HCT116 (cell line): ENCODE measurements at regions not wholly inside any gene's neighbourhood (a gene's known extent, or its start where the extent isn't known, plus 50 kb on each side); places are given as distances from the start of the nearest gene placed in this dataset.

Experiments used
- ATAC-seq: fragments of 200-7000 bp; cut with Tn5 transposase; 2 replicates; pipeline ENCODE4 v1.9.1; 2020; ENCODE audit warnings: mild to moderate bottlenecking, moderate library complexity
- BruUV-seq: library from RNA; stranded (reverse); fragments of 400-500 nt; replicated peaks from 2 replicates; lab custom pipeline; 2021; lab: Mats Ljungman, UMichigan
- CTCF ChIA-PET: fragments of 300-600 bp; sonication (Branson Sonifier 250); formaldehyde crosslinking; loops from one replicate; lab custom pipeline; 2021; ENCODE audit warnings: antibody characterized with exemption; lab: Charles Lee
- POLR2A ChIA-PET: fragments of 300-600, 350-600 bp; sonication (Branson Sonifier 250); formaldehyde crosslinking; loops from one replicate; lab custom pipeline; 2021; ENCODE audit warnings: antibody characterized with exemption; lab: Charles Lee
- RAD21 ChIA-PET, 2 experiments: fragments of 300-600 bp; sonication (Branson Sonifier 250); formaldehyde crosslinking; loops; one replicate each; lab custom pipeline; 2023; ENCODE audit warnings: low total read pairs in 2 of 2; ENCODE audit not compliant: uncharacterized antibody in 2 of 2, unreplicated experiment in 2 of 2, low non-redundant PET in 1 of 2; lab: Charles Lee
- DNase-seq: peaks from one replicate; pipeline ENCODE4 v3.0.0-alpha.2; 2010; ENCODE audit warnings: low read depth, low spot score
- H2AFZ ChIP-seq: fragments of 200-600 bp; shearing (Covaris generic), sonication (generic); 2 replicates; pipeline ENCODE4 v1.6.1; 2017; ENCODE audit warnings: low read depth, mixed run types, mixed read lengths, antibody characterized with exemption, low read length; ENCODE audit not compliant: poor library complexity, severe bottlenecking
- H3K27ac ChIP-seq: 2 replicates; pipeline ENCODE4 v1.5.1; 2012; ENCODE audit warnings: low read depth, low read length
- H3K27me3 ChIP-seq: fragments of 200-600 bp; sonication (generic); 2 replicates; pipeline ENCODE4 v1.6.1; 2016; ENCODE audit warnings: mixed run types, low read length, mixed read lengths; ENCODE audit not compliant: insufficient read depth
- H3K36me3 ChIP-seq, 2 experiments: fragments of 200-500 bp in 1 of 2; fragments of 200-600 bp in 1 of 2; sonication (Bioruptor generic) in 1 of 2; sonication (generic) in 1 of 2; 2 replicates each; pipeline versions ENCODE4 v1.5.1 to v1.6.1; 2014 to 2016; ENCODE audit warnings: low read length in 2 of 2, inconsistent platforms in 1 of 2, mixed read lengths in 1 of 2, mixed run types in 1 of 2; ENCODE audit not compliant: insufficient read depth in 2 of 2, control insufficient read depth in 1 of 2
- H3K4me1 ChIP-seq, 2 experiments: fragments of 200-600 bp in 1 of 2; sonication (generic) in 1 of 2; 2 replicates each; pipeline versions ENCODE4 v1.5.1 to v1.6.1; 2012 to 2017; ENCODE audit warnings: low read length in 2 of 2, inconsistent platforms in 1 of 2, mild to moderate bottlenecking in 1 of 2, mixed read lengths in 1 of 2, mixed run types in 1 of 2, moderate library complexity in 1 of 2; ENCODE audit not compliant: insufficient read depth in 2 of 2, control insufficient read depth in 1 of 2
- H3K4me2 ChIP-seq: fragments of 200-600 bp; sonication (generic); 2 replicates; pipeline ENCODE4 v1.6.1; 2017; ENCODE audit warnings: mixed run types, low read length, mixed read lengths
- H3K4me3 ChIP-seq, 2 experiments: fragments of 200-600 bp in 1 of 2; sonication (generic) in 1 of 2; replicated peaks in 1 of 2; 2 replicates each; pipeline ENCODE4 v1.5.1; 2011 to 2016; ENCODE audit warnings: low read length in 2 of 2, control low read depth in 1 of 2, low read depth in 1 of 2, mild to moderate bottlenecking in 1 of 2, mixed read lengths in 1 of 2, mixed run types in 1 of 2
- H3K79me2 ChIP-seq: fragments of 200-600 bp; sonication (generic); 2 replicates; pipeline ENCODE4 v1.6.1; 2017; ENCODE audit warnings: mild to moderate bottlenecking, mixed run types, low read length, moderate library complexity, mixed read lengths; ENCODE audit not compliant: insufficient read depth
- H3K9ac ChIP-seq: fragments of 200-600 bp; sonication (generic); 2 replicates; pipeline ENCODE4 v1.6.1; 2016; ENCODE audit warnings: low read length, mixed read lengths
- H3K9me2 ChIP-seq: fragments of 200-600 bp; sonication (generic), shearing (Covaris generic); 2 replicates; pipeline ENCODE4 v1.6.1; 2017; ENCODE audit warnings: mixed run types, mild to moderate bottlenecking, moderate library complexity; ENCODE audit not compliant: insufficient read depth
- H3K9me3 ChIP-seq, 2 experiments: fragments of 200-500 bp in 1 of 2; fragments of 200-600 bp in 1 of 2; sonication (Bioruptor generic) in 1 of 2; sonication (generic) in 1 of 2; 2 replicates each; pipeline ENCODE4 v1.6.1; 2014 to 2017; ENCODE audit warnings: low read length in 2 of 2, mixed read lengths in 2 of 2, inconsistent platforms in 1 of 2, low read depth in 1 of 2, mild to moderate bottlenecking in 1 of 2, mixed run types in 1 of 2, moderate library complexity in 1 of 2; ENCODE audit not compliant: control insufficient read depth in 1 of 2, insufficient read depth in 1 of 2
- H4K20me1 ChIP-seq: fragments of 200-600 bp; sonication (generic), shearing (Covaris generic); 2 replicates; pipeline ENCODE4 v1.6.1; 2017; ENCODE audit warnings: mixed run types, mild to moderate bottlenecking, moderate library complexity; ENCODE audit not compliant: insufficient read depth
- ATF3 ChIP-seq: IDR thresholded peaks from 2 replicates; pipeline ENCODE4 v1.6.1; 2012
- CBX3 ChIP-seq: IDR thresholded peaks from 2 replicates; pipeline ENCODE4 v1.6.1; 2012; ENCODE audit warnings: low read depth
- CTCF ChIP-seq, 3 experiments: fragments of 200-600 bp in 1 of 3; sonication (generic) in 1 of 3; IDR thresholded peaks in 2 of 3; conservative IDR thresholded peaks in 1 of 3; 2 replicates each; pipeline ENCODE4 v1.5.1; 2012 to 2017; ENCODE audit warnings: low read depth in 2 of 3, low read length in 2 of 3, antibody characterized with exemption in 1 of 3, borderline replicate concordance in 1 of 3, control low read depth in 1 of 3, mild to moderate bottlenecking in 1 of 3, mixed read lengths in 1 of 3, mixed run types in 1 of 3, moderate library complexity in 1 of 3; ENCODE audit not compliant: insufficient read depth in 1 of 3
- EZH2 ChIP-seq: fragments of 200-600 bp; sonication (generic); IDR thresholded peaks from 2 replicates; pipeline ENCODE4 v1.6.1; 2017; ENCODE audit warnings: antibody characterized with exemption, mixed run types
- EZH2phosphoT487 ChIP-seq: fragments of 200-600 bp; IDR thresholded peaks from 2 replicates; pipeline ENCODE4 v1.6.1; 2018; ENCODE audit warnings: antibody characterized with exemption, borderline replicate concordance
- FOSL1 ChIP-seq: IDR thresholded peaks from 2 replicates; pipeline ENCODE4 v1.6.1; 2012; ENCODE audit warnings: low read depth
- JUND ChIP-seq: IDR thresholded peaks from 2 replicates; pipeline ENCODE4 v1.6.1; 2012
- MAX ChIP-seq: IDR thresholded peaks from 2 replicates; pipeline ENCODE4 v1.6.1; 2012
- POLR2AphosphoS5 ChIP-seq: IDR thresholded peaks from 2 replicates; pipeline ENCODE4 v1.6.1; 2011; ENCODE audit warnings: mild to moderate bottlenecking, low read depth, low read length, moderate library complexity
- RAD21 ChIP-seq: IDR thresholded peaks from 2 replicates; pipeline ENCODE4 v1.6.1; 2012; ENCODE audit warnings: low read depth, mild to moderate bottlenecking
- SIN3A ChIP-seq: IDR thresholded peaks from 2 replicates; pipeline ENCODE4 v1.6.1; 2012; ENCODE audit warnings: low read depth
- SP1 ChIP-seq: IDR thresholded peaks from 2 replicates; pipeline ENCODE4 v1.6.1; 2012; ENCODE audit warnings: low read depth
- SRF ChIP-seq: IDR thresholded peaks from 2 replicates; pipeline ENCODE4 v1.6.1; 2012; ENCODE audit warnings: low read depth
- intact Hi-C: fragments of 100-400 bp; cut with micrococcal nuclease; formaldehyde crosslinking; loops from 2 replicates; pipeline ENCODE4 v1.10.0; 2022

GRCh38 chr4:138724530-138724929, 291.1 kb upstream of the NOCT start (continued):
- no peak for TF ChIP-seq SP1
- TF ChIP-seq MAX, result no peak
- no peak for TF ChIP-seq ATF3

- TF ChIP-seq EZH2, result no peak
- no peak for TF ChIP-seq EZH2phosphoT487
- no peak for TF ChIP-seq FOSL1
- TF ChIP-seq RAD21, result no peak
- no peak for TF ChIP-seq SRF
- TF ChIP-seq, all 23 proteins: peak for 0
- no peak overlapping the region for H2AFZ ChIP-seq
- intact Hi-C loops, result no loop called here
- H3K9ac ChIP-seq, result no peak overlapping the region
- H4K20me1 ChIP-seq, result no peaks in the 10 kb centered on the region
- DNase-seq (no peak), ATAC-seq (no peak)
- no peak overlapping the region for H3K4me2 ChIP-seq
- CTCF ChIA-PET, result no interaction called here
- no TSS peak for BruUV-seq
- H3K9me2 ChIP-seq, result 0 out of 2 replicates have a peak, but pooled peaks cover 4% of the 10 kb centered on the region
- H3K9me3 ChIP-seq, result no peaks in the 10 kb centered on the region
- RAD21 ChIA-PET, result no interaction called here
- H3K36me3 ChIP-seq, result no peaks in the 10 kb centered on the region
- H3K27me3 ChIP-seq, result no peaks in the 10 kb centered on the region; the same call in 1 of the 2 replicates
- H3K79me2 ChIP-seq, result no peaks in the 10 kb centered on the region
- POLR2A ChIA-PET, result no interaction called here
- H3K4me3 ChIP-seq, result no peak overlapping the region
- no peak overlapping the region for H3K27ac ChIP-seq
- no peaks in the 10 kb centered on the region for H3K4me1 ChIP-seq
Measured at GRCh38 chr4:138716559-138717335, 298.8 kb upstream of the NOCT start.

- BruUV-seq, result no TSS peak
- H3K27me3 ChIP-seq, result no peaks in the 10 kb centered on the region; the same call in 1 of the 2 replicates
- no peaks in the 10 kb centered on the region for H3K9me2 ChIP-seq
- no peak overlapping the region for H3K9ac ChIP-seq
- no peaks in the 10 kb centered on the region for H3K4me1 ChIP-seq
- no peaks in the 10 kb centered on the region for H4K20me1 ChIP-seq
- H3K79me2 ChIP-seq, result no peaks in the 10 kb centered on the region
- H2AFZ ChIP-seq, result no peak overlapping the region
- no peak overlapping the region for H3K27ac ChIP-seq
- no peak overlapping the region for H3K4me3 ChIP-seq
- H3K9me3 ChIP-seq, result no peaks in the 10 kb centered on the region
- POLR2A ChIA-PET, result no interaction called here
- DNase-seq (no peak), ATAC-seq (no peak)
- no peaks in the 10 kb centered on the region for H3K36me3 ChIP-seq
- intact Hi-C loops, result no loop called here
- CTCF ChIA-PET, result no interaction called here
- RAD21 ChIA-PET, result no interaction called here
- no peak for TF ChIP-seq SIN3A
- no peak for TF ChIP-seq RAD21
- TF ChIP-seq MAX, result no peak
- TF ChIP-seq CBX3, result no peak
- no peak for TF ChIP-seq FOSL1
- TF ChIP-seq JUND, result no peak
- TF ChIP-seq CTCF (IDR thresholded peaks at IDR 0.05 in 2 of 3, conservative IDR thresholded peaks at IDR 0.05 in 1 of 3; ENCODE audit: borderline replicate concordance in 1 of 3, insufficient read depth in 1 of 3, low read depth in 2 of 3, low read length in 2 of 3), result no peak
- TF ChIP-seq POLR2AphosphoS5, result no peak
- no peak for TF ChIP-seq EZH2
- no peak overlapping the region for H3K4me2 ChIP-seq
Measured at GRCh38 chr4:138710297-138710696, 305.3 kb upstream of the NOCT start.
